Midbrain (tissue), 1 donor: ENCODE measurements at regions not wholly inside any gene's neighbourhood (a gene's known extent, or its start where the extent isn't known, plus 50 kb on each side); places are given as distances from the start of the nearest gene placed in this dataset.
"Not testable (repeated sequence)": the region's sequence is repeated elsewhere in the genome, so short reads cannot be mapped to it uniquely, and the experiment has no call there.

Experiments
- DNase-seq: peaks from one replicate; lab custom pipeline; 2025; lab: John Stamatoyannopoulos, UW

- DNase-seq: no peak
These were observed 116.1 kb downstream of the RIN2 start for GRCh38 chr20:19874040-19874727.

- DNase-seq: peak; percentile 8
These were observed 117.5 kb downstream of the RIN2 start for GRCh38 chr20:19875376-19876221.

GRCh38 chr20:19876828-19877460 lies 118.9 kb downstream of the RIN2 start:
- DNase-seq: no peak

DNA sequence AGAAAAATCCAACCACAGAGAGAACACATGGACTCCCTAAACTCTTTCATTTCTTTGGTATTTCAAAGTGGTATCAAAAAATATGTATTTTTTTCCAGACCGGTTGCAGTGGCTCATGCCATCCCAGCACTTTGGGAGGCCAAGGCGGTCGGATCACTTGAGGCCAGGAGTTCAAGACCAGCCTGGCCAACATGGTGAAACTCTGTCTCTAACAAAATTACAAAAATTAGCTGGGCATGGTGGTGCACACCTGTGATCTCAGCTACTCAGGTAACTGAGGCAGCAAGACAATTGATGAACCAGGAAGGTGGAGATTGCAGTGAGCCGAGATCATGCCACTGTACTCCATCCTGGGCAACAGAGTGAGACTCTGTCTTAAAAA lies 121.8 kb downstream of the RIN2 start:
- DNase-seq: not testable (repeated sequence)

- no peak for DNase-seq
These were observed 122.4 kb downstream of the RIN2 start for GRCh38 chr20:19880256-19881079.

- DNase-seq: no peak
These were observed 123.2 kb downstream of the RIN2 start for GRCh38 chr20:19881080-19881840.

DNA sequence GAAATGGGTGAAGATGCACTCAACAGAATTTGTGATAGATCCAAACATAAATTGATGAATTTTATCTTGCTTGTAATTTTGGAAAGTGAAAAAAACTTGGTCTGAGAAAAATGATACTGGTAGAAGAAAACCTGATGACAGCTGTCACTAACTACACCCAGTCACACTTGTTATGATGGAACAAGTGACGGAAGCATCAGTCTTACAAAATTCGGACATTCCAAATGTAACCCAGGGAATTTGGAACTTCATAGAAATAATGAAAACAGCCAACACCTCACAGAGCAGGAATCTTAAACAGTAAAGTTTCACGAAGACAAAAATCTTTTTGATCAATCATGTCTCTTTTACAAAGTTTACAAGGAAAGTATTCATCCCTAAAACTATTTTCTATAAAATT lies 123.9 kb downstream of the RIN2 start:
- DNase-seq: no peak

- no peak for DNase-seq
These were observed 124.4 kb downstream of the RIN2 start for GRCh38 chr20:19882446-19882845.

- DNase-seq: no peak
These were observed 125.4 kb downstream of the RIN2 start for GRCh38 chr20:19883501-19883900.

DNA sequence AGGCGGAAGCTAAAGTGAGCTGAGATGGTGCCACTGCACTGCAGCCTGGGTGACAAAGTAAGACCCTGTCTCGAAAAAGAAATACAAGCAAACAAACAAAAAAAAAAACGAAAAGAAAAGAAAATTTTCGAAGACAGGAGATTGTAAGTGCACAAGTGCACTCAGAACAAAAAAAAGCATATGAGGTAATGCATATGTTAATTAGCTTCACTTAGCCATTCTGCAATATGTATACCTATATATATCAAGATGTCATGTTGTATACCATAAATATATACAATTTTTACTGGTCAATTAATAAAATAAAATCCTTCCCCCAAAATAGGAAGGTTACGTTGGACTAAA lies 127.5 kb downstream of the RIN2 start:
- DNase-seq: no peak

GRCh38 chr20:19885939-19886660 lies 128.0 kb downstream of the RIN2 start:
- peak; percentile 50 for DNase-seq

GRCh38 chr20:19886661-19887288 lies 128.7 kb downstream of the RIN2 start:
- DNase-seq: peak; percentile 25

DNA sequence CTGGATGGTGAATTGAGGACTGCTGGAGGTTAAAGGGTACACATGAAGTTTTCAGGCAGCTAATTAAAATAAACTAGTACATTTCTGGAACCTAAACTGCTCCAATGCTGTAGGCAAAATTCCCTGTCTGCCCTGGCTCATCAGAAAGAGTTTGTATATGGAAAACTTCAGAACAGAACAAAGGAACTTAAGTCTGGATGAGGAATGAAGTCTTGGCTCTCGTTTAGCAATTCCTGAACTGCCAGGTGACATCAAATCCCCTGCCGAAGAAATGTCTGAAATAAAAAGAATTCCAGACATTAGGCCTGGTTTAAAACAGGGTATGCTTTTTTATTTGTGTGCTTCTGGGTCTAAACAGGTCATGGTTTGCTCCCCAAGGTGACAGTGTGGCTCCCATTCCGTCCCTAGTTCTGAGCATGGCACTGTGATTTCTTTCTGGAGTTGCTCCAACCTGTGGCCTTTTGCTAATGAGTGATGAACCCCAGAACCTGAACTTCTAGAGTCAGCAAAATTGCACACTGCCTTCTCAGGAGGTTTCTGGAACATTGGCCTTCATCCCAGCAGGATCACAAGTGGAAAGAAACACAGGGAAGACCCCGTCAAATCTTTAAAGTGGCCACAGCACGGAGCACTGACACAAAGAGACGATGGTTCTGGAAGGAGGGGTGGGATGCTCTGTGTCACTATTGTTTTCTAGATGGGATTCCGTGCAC lies 129.4 kb upstream of the NAA20 start:
- peak; percentile 38 for DNase-seq

GRCh38 chr20:19888269-19888671 lies 128.9 kb upstream of the NAA20 start:
- DNase-seq: peak; percentile 46

- peak; percentile 59 for DNase-seq
These were observed 127.9 kb upstream of the NAA20 start for GRCh38 chr20:19889011-19889953.

DNA sequence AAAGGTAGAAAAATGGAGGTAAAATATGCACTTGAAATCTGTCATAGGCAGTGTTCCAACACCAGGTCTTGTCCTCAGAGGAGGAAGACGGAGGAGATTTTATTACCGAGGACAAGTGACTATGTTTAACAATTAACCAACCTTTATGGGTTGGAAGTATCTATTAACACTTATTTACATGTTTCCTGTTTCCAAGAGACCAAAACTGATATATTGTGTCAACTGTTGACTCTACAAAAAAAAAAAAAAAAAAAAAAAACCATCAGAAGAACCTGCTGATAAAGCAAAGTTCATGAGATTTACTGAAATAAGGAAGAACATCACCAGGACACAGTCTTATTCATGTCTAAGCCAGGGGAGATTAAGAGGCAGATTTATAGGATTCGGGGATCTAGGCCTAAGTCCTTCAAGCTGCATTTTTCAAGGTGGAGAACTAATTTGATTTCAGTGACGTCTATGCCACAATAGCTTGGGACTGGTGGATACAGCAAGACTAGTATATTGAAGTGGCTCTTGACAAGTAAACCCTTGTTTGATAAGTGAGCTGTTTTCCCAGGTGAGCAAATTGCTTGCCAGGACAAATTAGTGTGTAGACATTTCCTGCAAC lies 126.6 kb upstream of the NAA20 start:
- DNase-seq: no peak

- no peak for DNase-seq
These were observed 123.8 kb upstream of the NAA20 start for GRCh38 chr20:19893356-19893755.

DNA sequence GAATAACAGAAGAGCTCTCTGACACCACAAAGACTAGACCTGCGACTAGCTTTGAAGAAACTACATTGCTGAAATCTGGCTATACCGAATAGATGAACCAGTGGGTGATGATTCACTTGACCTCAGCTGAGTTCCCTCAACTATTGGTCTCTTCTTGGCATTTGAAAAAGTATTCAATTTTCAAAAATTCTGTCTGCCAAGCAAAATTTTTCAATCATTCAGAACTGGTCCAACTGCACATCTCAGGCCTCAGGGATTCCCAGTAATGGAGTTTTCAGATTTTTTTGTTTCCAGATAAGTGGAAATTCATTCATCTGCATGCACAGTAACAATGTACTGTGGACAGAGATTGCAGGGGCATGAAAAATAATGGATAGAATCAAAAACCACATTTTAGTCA lies 121.4 kb upstream of the NAA20 start:
- DNase-seq: no peak
